ENCODE measurements at regions not wholly inside any gene's neighbourhood (a gene's known extent, or its start where the extent isn't known, plus 50 kb on each side); places are given as distances from the start of the nearest gene placed in this dataset.

DNA sequence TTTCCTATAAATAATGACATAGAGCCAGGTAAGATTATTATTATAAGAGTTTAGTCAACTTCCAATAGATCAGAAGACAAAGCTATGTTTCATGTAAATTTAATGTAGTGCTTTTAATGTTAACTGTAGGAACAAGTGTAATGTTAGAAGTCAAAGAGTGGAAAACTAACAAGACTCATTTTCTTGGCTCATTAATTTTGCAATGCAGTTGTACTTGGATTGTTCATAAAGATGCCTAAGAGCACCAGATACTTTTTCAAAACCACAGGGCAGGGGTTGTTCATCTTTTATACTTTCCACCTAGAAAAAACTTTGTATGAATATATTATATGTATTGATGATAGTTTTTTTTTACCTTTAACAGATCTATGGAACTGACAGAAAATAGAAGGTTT is 1705.3 kb upstream of the CDH9 start:
- FAIRE-seq (no peak), DNase-seq (peak in 2 of 5 donors; percentile 54 to 58)
- Histone ChIP-seq H3K36me3 (ENCODE audit: control insufficient read depth in 2 of 3, insufficient read depth in 3 of 3, low read length in 3 of 3) (no peaks in the 10 kb centered on the region), H3K27ac (ENCODE audit: low read depth in 2 of 2, low read length in 2 of 2) (no peak overlapping the region), H3K9ac (ENCODE audit: low read length in 3 of 3) (no peak overlapping the region), H3K9me3 (ENCODE audit: control insufficient read depth in 2 of 3, insufficient read depth in 1 of 3, low read length in 3 of 3) (no peaks in the 10 kb centered on the region), H3K4me1 (ENCODE audit: control insufficient read depth in 2 of 3, insufficient read depth in 2 of 3, low read depth in 1 of 3, low read length in 3 of 3) (no peaks in the 10 kb centered on the region), H3K27me3 (ENCODE audit: control insufficient read depth, insufficient read depth, low read length) (no peaks in the 10 kb centered on the region), H3K4me3 (ENCODE audit: low read length in 3 of 3) (no peak overlapping the region)
- intact Hi-C loops (cut with DNase I) = no loop called here
- TF ChIP-seq, protein P1, sequence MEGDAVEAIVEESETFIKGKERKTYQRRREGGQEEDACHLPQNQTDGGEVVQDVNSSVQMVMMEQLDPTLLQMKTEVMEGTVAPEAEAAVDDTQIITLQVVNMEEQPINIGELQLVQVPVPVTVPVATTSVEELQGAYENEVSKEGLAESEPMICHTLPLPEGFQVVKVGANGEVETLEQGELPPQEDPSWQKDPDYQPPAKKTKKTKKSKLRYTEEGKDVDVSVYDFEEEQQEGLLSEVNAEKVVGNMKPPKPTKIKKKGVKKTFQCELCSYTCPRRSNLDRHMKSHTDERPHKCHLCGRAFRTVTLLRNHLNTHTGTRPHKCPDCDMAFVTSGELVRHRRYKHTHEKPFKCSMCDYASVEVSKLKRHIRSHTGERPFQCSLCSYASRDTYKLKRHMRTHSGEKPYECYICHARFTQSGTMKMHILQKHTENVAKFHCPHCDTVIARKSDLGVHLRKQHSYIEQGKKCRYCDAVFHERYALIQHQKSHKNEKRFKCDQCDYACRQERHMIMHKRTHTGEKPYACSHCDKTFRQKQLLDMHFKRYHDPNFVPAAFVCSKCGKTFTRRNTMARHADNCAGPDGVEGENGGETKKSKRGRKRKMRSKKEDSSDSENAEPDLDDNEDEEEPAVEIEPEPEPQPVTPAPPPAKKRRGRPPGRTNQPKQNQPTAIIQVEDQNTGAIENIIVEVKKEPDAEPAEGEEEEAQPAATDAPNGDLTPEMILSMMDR (IDR thresholded peaks at IDR 0.05; ENCODE audit: borderline replicate concordance, extremely low read depth, insufficient read depth) = no peak

DNA sequence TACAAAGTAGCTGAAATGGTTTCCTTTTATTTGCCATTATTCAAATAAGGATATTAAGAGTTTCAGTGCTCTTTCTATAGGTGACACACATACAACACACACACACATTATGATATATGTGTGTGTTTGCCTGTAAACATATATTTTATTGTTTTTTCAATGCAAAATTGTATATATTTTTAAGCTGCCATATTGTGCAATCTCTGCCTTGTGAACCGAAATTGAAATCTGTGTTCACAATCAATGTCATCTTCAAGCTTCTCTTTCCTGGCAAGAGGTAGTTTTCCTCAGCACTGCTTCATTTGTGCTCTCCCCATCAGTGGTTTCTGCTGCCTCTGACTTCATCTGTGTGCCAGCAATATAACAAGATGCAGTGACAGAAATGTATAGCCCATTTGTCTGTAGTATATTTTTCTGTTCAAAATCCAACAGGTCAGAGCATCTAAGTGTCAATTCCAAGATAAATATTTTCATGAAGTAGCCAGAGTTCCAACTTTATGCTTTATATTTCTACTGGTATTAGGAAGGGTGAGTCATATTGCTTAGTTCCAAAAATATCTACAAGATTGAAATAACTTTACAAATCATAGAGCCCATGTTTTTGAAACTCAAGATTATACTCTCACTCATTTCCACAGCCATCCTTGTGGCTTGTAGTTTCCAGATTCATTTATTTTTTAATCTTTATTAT is 1704.8 kb upstream of the CDH9 start:
- Histone ChIP-seq H3K36me3 (ENCODE audit: control insufficient read depth in 2 of 3, insufficient read depth in 3 of 3, low read length in 3 of 3) (no peaks in the 10 kb centered on the region), H3K9me3 (ENCODE audit: control insufficient read depth in 2 of 3, insufficient read depth in 1 of 3, low read length in 3 of 3) (no peaks in the 10 kb centered on the region), H3K9ac (ENCODE audit: low read length in 3 of 3) (no peak overlapping the region), H3K4me1 (ENCODE audit: control insufficient read depth in 2 of 3, insufficient read depth in 2 of 3, low read depth in 1 of 3, low read length in 3 of 3) (no peaks in the 10 kb centered on the region), H3K27ac (ENCODE audit: low read depth in 2 of 2, low read length in 2 of 2) (no peak overlapping the region), H3K27me3 (ENCODE audit: control insufficient read depth, insufficient read depth, low read length) (no peaks in the 10 kb centered on the region), H3K4me3 (ENCODE audit: low read length in 3 of 3) (no peak overlapping the region)
- TF ChIP-seq, protein P1 (IDR thresholded peaks at IDR 0.05; ENCODE audit: borderline replicate concordance, extremely low read depth, insufficient read depth) = no peak
- no peak for FAIRE-seq
- DNase-seq = peak in 2 of 5 donors; percentile 12 to 29
- intact Hi-C loops (cut with DNase I) = no loop called here

DNA sequence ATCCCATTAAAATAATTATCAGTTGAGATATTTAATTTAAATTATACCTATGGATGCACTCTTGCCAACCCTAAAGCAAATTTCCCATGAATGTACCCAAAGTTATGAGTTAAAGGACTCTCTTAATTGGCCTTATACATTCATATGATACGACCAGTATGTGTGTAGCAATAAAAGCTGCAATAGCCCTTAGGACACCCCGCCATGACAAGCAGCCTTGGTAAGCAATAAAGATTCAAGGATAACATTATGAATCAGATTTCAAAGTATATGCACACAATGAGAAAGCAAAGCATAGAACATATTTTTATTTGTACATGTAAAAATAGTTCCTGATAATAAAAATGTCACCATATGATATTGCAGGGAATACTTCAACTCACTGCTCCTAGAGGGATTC is 1699.3 kb upstream of the CDH9 start:
- Histone ChIP-seq H3K9ac (ENCODE audit: low read length in 3 of 3) (no peak overlapping the region), H3K36me3 (ENCODE audit: control insufficient read depth in 2 of 3, insufficient read depth in 3 of 3, low read length in 3 of 3) (no peaks in the 10 kb centered on the region), H3K27me3 (ENCODE audit: control insufficient read depth, insufficient read depth, low read length) (no peaks in the 10 kb centered on the region), H3K4me3 (ENCODE audit: low read length in 3 of 3) (no peak overlapping the region), H3K4me1 (ENCODE audit: control insufficient read depth in 2 of 3, insufficient read depth in 2 of 3, low read depth in 1 of 3, low read length in 3 of 3) (no peaks in the 10 kb centered on the region), H3K9me3 (ENCODE audit: control insufficient read depth in 2 of 3, insufficient read depth in 1 of 3, low read length in 3 of 3) (no peaks in the 10 kb centered on the region), H3K27ac (ENCODE audit: low read depth in 2 of 2, low read length in 2 of 2) (no peak overlapping the region)
- no peak for FAIRE-seq
- intact Hi-C loops (cut with DNase I) = no loop called here
- DNase-seq = peak in 1 of 5 donors; percentile 30
- TF ChIP-seq, protein P1 (IDR thresholded peaks at IDR 0.05; ENCODE audit: borderline replicate concordance, extremely low read depth, insufficient read depth) = no peak

DNA sequence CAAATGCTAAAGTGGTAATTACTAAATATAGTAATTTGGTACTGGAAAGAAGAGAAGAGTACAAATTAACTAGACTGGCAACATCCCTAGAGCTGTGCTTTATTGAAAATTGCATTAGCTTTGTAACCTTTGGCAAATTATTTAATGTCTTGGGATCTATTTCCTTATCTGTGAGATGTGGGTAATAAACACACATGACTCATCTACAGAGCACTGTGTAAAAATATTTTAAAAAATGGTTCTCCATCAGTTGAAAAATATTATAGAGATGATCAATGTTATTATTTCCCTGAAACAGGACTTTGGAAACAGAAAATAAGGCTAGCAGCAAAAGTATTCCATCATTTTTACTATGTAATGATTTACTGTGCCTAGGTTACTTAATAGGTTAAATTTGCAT is 1698.8 kb upstream of the CDH9 start:
- intact Hi-C loops (cut with DNase I) = no loop called here
- H3K9ac ChIP-seq (ENCODE audit: low read length in 3 of 3) = no peak overlapping the region
- H3K4me3 ChIP-seq (ENCODE audit: low read length in 3 of 3) = no peak overlapping the region
- no peak for FAIRE-seq
- TF ChIP-seq, protein P1 (IDR thresholded peaks at IDR 0.05; ENCODE audit: borderline replicate concordance, extremely low read depth, insufficient read depth) = no peak
- H3K27me3 ChIP-seq (ENCODE audit: control insufficient read depth, insufficient read depth, low read length) = no peaks in the 10 kb centered on the region
- no peaks in the 10 kb centered on the region for H3K4me1 ChIP-seq (ENCODE audit: control insufficient read depth in 2 of 3, insufficient read depth in 2 of 3, low read depth in 1 of 3, low read length in 3 of 3)
- H3K9me3 ChIP-seq (ENCODE audit: control insufficient read depth in 2 of 3, insufficient read depth in 1 of 3, low read length in 3 of 3) = no peaks in the 10 kb centered on the region
- DNase-seq = no peak
- H3K27ac ChIP-seq (ENCODE audit: low read depth in 2 of 2, low read length in 2 of 2) = no peak overlapping the region
- no peaks in the 10 kb centered on the region for H3K36me3 ChIP-seq (ENCODE audit: control insufficient read depth in 2 of 3, insufficient read depth in 3 of 3, low read length in 3 of 3)
